Suprapubic skin (tissue), 4 donors: ENCODE measurements at regions not wholly inside any gene's neighbourhood (a gene's known extent, or its start where the extent isn't known, plus 50 kb on each side); places are given as distances from the start of the nearest gene placed in this dataset.

Experiments used
- EP300 ChIP-seq: sonication (generic); formaldehyde crosslinking; IDR thresholded peaks from one replicate; pipeline ENCODE4 v1.6.1; 2017; ENCODE audit warnings: antibody characterized with exemption
- POLR2A ChIP-seq, 2 donors: fragments of 450-650 bp; IDR thresholded peaks; one replicate each; pipeline ENCODE4 v1.6.1; 2017; ENCODE audit warnings: antibody characterized with exemption in 2 of 2, mild to moderate bottlenecking in 2 of 2, moderate library complexity in 2 of 2
- POLR2AphosphoS5 ChIP-seq, 3 donors: sonication (generic); formaldehyde crosslinking; IDR thresholded peaks; one replicate each; pipeline ENCODE4 v1.6.1; 2017; ENCODE audit warnings: antibody characterized with exemption in 3 of 3
- TF ChIP-seq, protein P1 (sequence below), 2 donors: fragments of 200-600 bp in 1 of 2; fragments of 450-650 bp in 1 of 2; sonication (generic) in 1 of 2; IDR thresholded peaks; one replicate each; pipeline ENCODE4 v1.5.1; 2016 to 2019; ENCODE audit warnings: antibody characterized with exemption in 2 of 2, mild to moderate bottlenecking in 1 of 2, moderate library complexity in 1 of 2

DNA sequence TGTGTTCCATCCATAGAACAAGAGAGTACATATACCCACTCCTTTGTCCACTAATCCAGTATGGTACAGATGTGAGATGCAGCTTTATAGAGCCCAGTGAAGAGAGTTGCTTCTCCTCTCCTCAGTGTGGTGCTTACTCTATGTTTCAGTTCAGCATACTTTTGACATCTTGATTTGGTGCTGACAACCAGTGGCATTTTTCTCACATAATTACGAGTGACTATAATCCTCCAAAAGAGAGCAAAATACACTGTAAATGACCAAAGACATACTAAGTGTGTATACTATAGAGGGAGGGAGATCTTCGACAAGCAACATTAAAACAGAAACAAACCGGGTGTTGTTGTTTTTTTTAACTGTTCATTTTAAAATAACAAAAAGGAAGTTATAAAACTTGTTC lies 191.5 kb downstream of the KLHL28 start:
- TF ChIP-seq, protein P1, sequence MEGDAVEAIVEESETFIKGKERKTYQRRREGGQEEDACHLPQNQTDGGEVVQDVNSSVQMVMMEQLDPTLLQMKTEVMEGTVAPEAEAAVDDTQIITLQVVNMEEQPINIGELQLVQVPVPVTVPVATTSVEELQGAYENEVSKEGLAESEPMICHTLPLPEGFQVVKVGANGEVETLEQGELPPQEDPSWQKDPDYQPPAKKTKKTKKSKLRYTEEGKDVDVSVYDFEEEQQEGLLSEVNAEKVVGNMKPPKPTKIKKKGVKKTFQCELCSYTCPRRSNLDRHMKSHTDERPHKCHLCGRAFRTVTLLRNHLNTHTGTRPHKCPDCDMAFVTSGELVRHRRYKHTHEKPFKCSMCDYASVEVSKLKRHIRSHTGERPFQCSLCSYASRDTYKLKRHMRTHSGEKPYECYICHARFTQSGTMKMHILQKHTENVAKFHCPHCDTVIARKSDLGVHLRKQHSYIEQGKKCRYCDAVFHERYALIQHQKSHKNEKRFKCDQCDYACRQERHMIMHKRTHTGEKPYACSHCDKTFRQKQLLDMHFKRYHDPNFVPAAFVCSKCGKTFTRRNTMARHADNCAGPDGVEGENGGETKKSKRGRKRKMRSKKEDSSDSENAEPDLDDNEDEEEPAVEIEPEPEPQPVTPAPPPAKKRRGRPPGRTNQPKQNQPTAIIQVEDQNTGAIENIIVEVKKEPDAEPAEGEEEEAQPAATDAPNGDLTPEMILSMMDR (IDR thresholded peaks at IDR 0.05) = no peak
- TF ChIP-seq POLR2A (IDR thresholded peaks at IDR 0.05) (no peak), POLR2AphosphoS5 (IDR thresholded peaks at IDR 0.05) (no peak), EP300 (no peak)
